SK-N-SH (cell line): ENCODE measurements at regions not wholly inside any gene's neighbourhood (a gene's known extent, or its start where the extent isn't known, plus 50 kb on each side); places are given as distances from the start of the nearest gene placed in this dataset.

Experiments
- CTCF ChIA-PET: fragments of 300-600, 350-600 bp; formaldehyde crosslinking; extraction: SDS; loops from one replicate; lab custom pipeline; 2021; lab: Yijun Ruan, JAX
- POLR2A ChIA-PET: fragments of 350-600 bp; sonication (Branson Sonifier 250); formaldehyde crosslinking; extraction: SDS; loops from one replicate; lab custom pipeline; 2020; ENCODE audit warnings: antibody characterized with exemption, inconsistent platforms; lab: Yijun Ruan, JAX
- DNase-seq: peaks from one replicate; pipeline ENCODE4 v3.0.0; 2012
- H2AFZ ChIP-seq: fragments of 200-600 bp; sonication (generic); 2 replicates; pipeline ENCODE4 v1.8.1; 2016; ENCODE audit warnings: antibody characterized with exemption, mild to moderate bottlenecking, low read depth
- H3F3A ChIP-seq: fragments of 200-600 bp; sonication (generic); replicated peaks from 2 replicates; pipeline ENCODE3; 2016; ENCODE audit warnings: antibody characterized with exemption, mild to moderate bottlenecking; ENCODE audit not compliant: insufficient read depth
- H3K27ac ChIP-seq, 2 experiments: fragments of 200-500 bp in 1 of 2; fragments of 200-600 bp in 1 of 2; sonication (Bioruptor generic) in 1 of 2; sonication (generic), shearing (Covaris generic) in 1 of 2; 2 replicates each; pipeline versions ENCODE4 v1.5.1 to v1.6.1; 2014 to 2016; ENCODE audit warnings: low read depth in 2 of 2, inconsistent platforms in 1 of 2, low read length in 1 of 2, mild to moderate bottlenecking in 1 of 2, mixed read lengths in 1 of 2
- H3K27me3 ChIP-seq: fragments of 200-600 bp; sonication (generic), shearing (Covaris generic); 2 replicates; pipeline ENCODE4 v1.6.1; 2016; ENCODE audit warnings: mixed run types; ENCODE audit not compliant: insufficient read depth
- H3K36me3 ChIP-seq, 2 experiments: fragments of 200-500 bp in 1 of 2; fragments of 200-600 bp in 1 of 2; sonication (Bioruptor generic) in 1 of 2; sonication (generic) in 1 of 2; replicated peaks in 1 of 2; 2 replicates each; pipeline versions ENCODE3 to v1.5.1; 2014 to 2016; ENCODE audit warnings: low read length in 1 of 2, mild to moderate bottlenecking in 1 of 2; ENCODE audit not compliant: insufficient read depth in 2 of 2, control insufficient read depth in 1 of 2
- H3K4me1 ChIP-seq, 2 experiments: fragments of 200-500 bp in 1 of 2; fragments of 200-600 bp in 1 of 2; sonication (Bioruptor generic) in 1 of 2; sonication (generic), shearing (Covaris generic) in 1 of 2; 2 replicates each; pipeline versions ENCODE4 v1.5.1 to v1.6.1; 2014 to 2016; ENCODE audit warnings: low read depth in 1 of 2, low read length in 1 of 2, mixed run types in 1 of 2; ENCODE audit not compliant: insufficient read depth in 2 of 2, control insufficient read depth in 1 of 2
- H3K4me2 ChIP-seq: fragments of 200-600 bp; sonication (generic), shearing (Covaris generic); 2 replicates; pipeline ENCODE4 v1.6.1; 2017; ENCODE audit warnings: mixed run types
- H3K4me3 ChIP-seq, 2 experiments: fragments of 200-500 bp in 1 of 2; fragments of 200-600 bp in 1 of 2; sonication (Bioruptor generic) in 1 of 2; sonication (generic), shearing (Covaris generic) in 1 of 2; 2 replicates each; pipeline versions ENCODE4 v1.5.1 to v1.8.1; 2014 to 2016; ENCODE audit warnings: low read depth in 2 of 2, inconsistent platforms in 1 of 2, low read length in 1 of 2, mild to moderate bottlenecking in 1 of 2, mixed read lengths in 1 of 2, moderate library complexity in 1 of 2
- H3K79me2 ChIP-seq: fragments of 200-600 bp; sonication (generic); 2 replicates; pipeline ENCODE4 v1.8.1; 2017; ENCODE audit warnings: mild to moderate bottlenecking; ENCODE audit not compliant: insufficient read depth
- H3K9ac ChIP-seq: fragments of 200-600 bp; sonication (generic); 2 replicates; pipeline ENCODE4 v1.6.1; 2017; ENCODE audit warnings: mixed run types
- H3K9me2 ChIP-seq: fragments of 200-600 bp; sonication (generic); 2 replicates; pipeline ENCODE4 v1.6.1; 2017; ENCODE audit warnings: mixed run types
- H3K9me3 ChIP-seq: fragments of 200-600 bp; sonication (generic); 2 replicates; pipeline ENCODE4 v1.6.1; 2017; ENCODE audit warnings: mixed run types, mild to moderate bottlenecking, moderate library complexity
- H4K20me1 ChIP-seq: fragments of 200-600 bp; sonication (generic); 2 replicates; pipeline ENCODE4 v1.6.1; 2017; ENCODE audit warnings: mild to moderate bottlenecking, mixed run types; ENCODE audit not compliant: insufficient read depth
- CHD2 ChIP-seq: fragments of 150-350 bp; IDR thresholded peaks from 2 replicates; pipeline ENCODE4 v1.6.1; 2018; ENCODE audit warnings: low read length; ENCODE audit not compliant: partially characterized antibody
- FOSL2 ChIP-seq: IDR thresholded peaks from 2 replicates; pipeline ENCODE4 v1.4.0; 2012; ENCODE audit warnings: low read depth, mild to moderate bottlenecking, moderate library complexity, borderline replicate concordance
- FOXM1 ChIP-seq: IDR thresholded peaks from 2 replicates; pipeline ENCODE4 v1.4.0; 2012; ENCODE audit warnings: low read depth, mild to moderate bottlenecking
- GABPA ChIP-seq: IDR thresholded peaks from 2 replicates; pipeline ENCODE4 v1.4.0; 2012; ENCODE audit warnings: low read depth, mild to moderate bottlenecking
- GATA2 ChIP-seq: sonication (generic); formaldehyde crosslinking; IDR thresholded peaks from 2 replicates; pipeline ENCODE4 v1.5.0; 2020; ENCODE audit warnings: mild to moderate bottlenecking, missing genetic modification reagents
- JUND ChIP-seq: IDR thresholded peaks from 2 replicates; pipeline ENCODE4 v1.4.0; 2012
- NRF1 ChIP-seq: IDR thresholded peaks from 2 replicates; pipeline ENCODE4 v1.6.1; 2012; ENCODE audit warnings: low read depth, mild to moderate bottlenecking, low read length
- SMC3 ChIP-seq: IDR thresholded peaks from 2 replicates; pipeline ENCODE4 v1.6.1; 2012; ENCODE audit warnings: low read depth, low read length, improper control_type of control experiment
- TAF1 ChIP-seq: IDR thresholded peaks from 2 replicates; pipeline ENCODE4 v1.6.1; 2012; ENCODE audit warnings: low read depth, mild to moderate bottlenecking, low read length, moderate library complexity, borderline replicate concordance
- TCF12 ChIP-seq: IDR thresholded peaks from 2 replicates; pipeline ENCODE4 v1.4.0; 2012
- YY1 ChIP-seq: IDR thresholded peaks from 2 replicates; pipeline ENCODE4 v1.4.0; 2012; ENCODE audit warnings: low read depth, mild to moderate bottlenecking
- WGBS: methylation state at CpG from one replicate; pipeline ENCODE4 v1.1.6; 2017; ENCODE audit warnings: low lambda C conversion rate; 5-methylcytosine and 5-hydroxymethylcytosine counted together
- TF ChIP-seq, protein P1 (sequence below): IDR thresholded peaks from 2 replicates; pipeline ENCODE4; 2012
- TF ChIP-seq, protein P2 (sequence below): IDR thresholded peaks from 2 replicates; pipeline ENCODE4 v1.6.1; 2012; ENCODE audit warnings: mild to moderate bottlenecking, low read depth, low read length, moderate library complexity
- TF ChIP-seq, protein P3 (sequence below): IDR thresholded peaks from 2 replicates; pipeline ENCODE4 v1.4.0; 2012; ENCODE audit warnings: low read depth, borderline replicate concordance

DNA sequence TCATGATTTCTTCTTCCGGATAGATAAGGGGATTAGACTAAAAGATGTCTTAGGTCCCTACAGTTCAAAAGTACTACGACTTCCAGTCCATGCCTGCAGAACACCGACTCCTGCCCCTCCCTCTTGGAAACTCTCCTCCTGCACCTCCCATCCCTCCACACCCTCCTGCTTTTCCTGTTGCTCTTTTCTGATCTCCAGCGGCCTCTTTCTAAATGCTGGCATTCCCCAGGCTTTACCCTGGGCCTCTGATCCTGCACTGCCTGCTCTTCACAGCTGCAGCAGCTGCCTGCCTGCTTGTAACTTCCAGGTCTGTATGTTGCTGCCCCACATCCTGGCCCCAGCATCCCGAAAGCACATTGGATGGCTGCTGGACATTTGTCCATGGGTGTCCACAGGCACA, 154.2 kb downstream of the KCNJ12 start:
- DNase-seq: no peak
- POLR2A ChIA-PET: no interaction called here
- 90% methylated on average over 5 of the region's 5 CpGs for WGBS

DNA sequence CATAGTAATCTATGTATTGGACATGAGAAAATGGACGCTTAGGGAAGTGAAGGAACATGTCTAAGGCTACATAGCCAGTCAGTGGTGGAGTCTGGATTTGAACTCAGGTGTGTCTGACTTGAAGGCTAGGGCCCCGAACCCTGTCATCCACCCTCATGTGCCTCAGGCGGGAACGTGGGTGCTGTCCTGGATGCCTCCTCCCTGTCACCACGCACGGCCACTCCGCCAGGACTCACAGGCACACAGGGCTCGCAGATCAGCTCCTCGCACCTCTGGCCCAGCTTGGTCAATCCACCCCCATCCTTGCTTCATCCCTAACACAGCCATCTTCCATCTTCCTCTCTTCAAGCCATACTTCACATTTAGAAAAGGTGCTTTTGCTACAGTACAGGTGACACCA, 154.7 kb downstream of the KCNJ12 start:
- Histone ChIP-seq H3K36me3 (peaks cover 0 to 19% of the 10 kb centered on the region in 2 experiments), H3K4me3 (no peak overlapping the region), H3K9me2 (no peaks in the 10 kb centered on the region), H4K20me1 (no peaks in the 10 kb centered on the region), H2AFZ (no peak overlapping the region), H3F3A (no peaks in the 10 kb centered on the region), H3K79me2 (0 out of 2 replicates have a peak, but pooled peaks cover under 1% of the 10 kb centered on the region), H3K4me2 (no peak overlapping the region), H3K27me3 (no peaks in the 10 kb centered on the region), H3K9ac (no peak overlapping the region), H3K9me3 (no peaks in the 10 kb centered on the region), H3K27ac (no peak overlapping the region), H3K4me1 (no peaks in the 10 kb centered on the region)
- POLR2A ChIA-PET: no interaction called here
- no peak for DNase-seq
- TF ChIP-seq, protein P1, sequence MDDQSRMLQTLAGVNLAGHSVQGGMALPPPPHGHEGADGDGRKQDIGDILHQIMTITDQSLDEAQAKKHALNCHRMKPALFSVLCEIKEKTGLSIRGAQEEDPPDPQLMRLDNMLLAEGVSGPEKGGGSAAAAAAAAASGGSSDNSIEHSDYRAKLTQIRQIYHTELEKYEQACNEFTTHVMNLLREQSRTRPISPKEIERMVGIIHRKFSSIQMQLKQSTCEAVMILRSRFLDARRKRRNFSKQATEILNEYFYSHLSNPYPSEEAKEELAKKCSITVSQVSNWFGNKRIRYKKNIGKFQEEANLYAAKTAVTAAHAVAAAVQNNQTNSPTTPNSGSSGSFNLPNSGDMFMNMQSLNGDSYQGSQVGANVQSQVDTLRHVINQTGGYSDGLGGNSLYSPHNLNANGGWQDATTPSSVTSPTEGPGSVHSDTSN: no peak
- TF ChIP-seq, protein P2, sequence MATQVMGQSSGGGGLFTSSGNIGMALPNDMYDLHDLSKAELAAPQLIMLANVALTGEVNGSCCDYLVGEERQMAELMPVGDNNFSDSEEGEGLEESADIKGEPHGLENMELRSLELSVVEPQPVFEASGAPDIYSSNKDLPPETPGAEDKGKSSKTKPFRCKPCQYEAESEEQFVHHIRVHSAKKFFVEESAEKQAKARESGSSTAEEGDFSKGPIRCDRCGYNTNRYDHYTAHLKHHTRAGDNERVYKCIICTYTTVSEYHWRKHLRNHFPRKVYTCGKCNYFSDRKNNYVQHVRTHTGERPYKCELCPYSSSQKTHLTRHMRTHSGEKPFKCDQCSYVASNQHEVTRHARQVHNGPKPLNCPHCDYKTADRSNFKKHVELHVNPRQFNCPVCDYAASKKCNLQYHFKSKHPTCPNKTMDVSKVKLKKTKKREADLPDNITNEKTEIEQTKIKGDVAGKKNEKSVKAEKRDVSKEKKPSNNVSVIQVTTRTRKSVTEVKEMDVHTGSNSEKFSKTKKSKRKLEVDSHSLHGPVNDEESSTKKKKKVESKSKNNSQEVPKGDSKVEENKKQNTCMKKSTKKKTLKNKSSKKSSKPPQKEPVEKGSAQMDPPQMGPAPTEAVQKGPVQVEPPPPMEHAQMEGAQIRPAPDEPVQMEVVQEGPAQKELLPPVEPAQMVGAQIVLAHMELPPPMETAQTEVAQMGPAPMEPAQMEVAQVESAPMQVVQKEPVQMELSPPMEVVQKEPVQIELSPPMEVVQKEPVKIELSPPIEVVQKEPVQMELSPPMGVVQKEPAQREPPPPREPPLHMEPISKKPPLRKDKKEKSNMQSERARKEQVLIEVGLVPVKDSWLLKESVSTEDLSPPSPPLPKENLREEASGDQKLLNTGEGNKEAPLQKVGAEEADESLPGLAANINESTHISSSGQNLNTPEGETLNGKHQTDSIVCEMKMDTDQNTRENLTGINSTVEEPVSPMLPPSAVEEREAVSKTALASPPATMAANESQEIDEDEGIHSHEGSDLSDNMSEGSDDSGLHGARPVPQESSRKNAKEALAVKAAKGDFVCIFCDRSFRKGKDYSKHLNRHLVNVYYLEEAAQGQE: no peak
- CTCF ChIA-PET: interaction anchor here (5.5 kb wide), 1 partner anchor 19 kb away, joined by 24 read pairs; no protein-coding TSS in a partner anchor
- WGBS: 95% methylated on average over 9 of the region's 9 CpGs

More for the DNA sequence above, 154.2 kb downstream of the KCNJ12 start:
- Histone ChIP-seq H3K4me2 (no peak overlapping the region), H3K9me2 (no peaks in the 10 kb centered on the region), H2AFZ (no peak overlapping the region), H4K20me1 (no peaks in the 10 kb centered on the region), H3K36me3 (peaks cover 0 to 19% of the 10 kb centered on the region in 2 experiments), H3K9me3 (no peaks in the 10 kb centered on the region), H3K9ac (no peak overlapping the region), H3K4me3 (no peak overlapping the region), H3K27me3 (no peaks in the 10 kb centered on the region), H3K4me1 (no peaks in the 10 kb centered on the region; a peak in 1 of 4 replicates), H3K27ac (no peak overlapping the region), H3F3A (no peaks in the 10 kb centered on the region), H3K79me2 (no peaks in the 10 kb centered on the region)
- TF ChIP-seq, protein P3, sequence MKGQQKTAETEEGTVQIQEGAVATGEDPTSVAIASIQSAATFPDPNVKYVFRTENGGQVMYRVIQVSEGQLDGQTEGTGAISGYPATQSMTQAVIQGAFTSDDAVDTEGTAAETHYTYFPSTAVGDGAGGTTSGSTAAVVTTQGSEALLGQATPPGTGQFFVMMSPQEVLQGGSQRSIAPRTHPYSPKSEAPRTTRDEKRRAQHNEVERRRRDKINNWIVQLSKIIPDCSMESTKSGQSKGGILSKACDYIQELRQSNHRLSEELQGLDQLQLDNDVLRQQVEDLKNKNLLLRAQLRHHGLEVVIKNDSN: no peak
- TF ChIP-seq YY1 (no peak), CHD2 (no peak), FOXM1 (no peak), FOSL2 (no peak), TAF1 (no peak), GABPA (no peak), GATA2 (CRISPR knock-in tag) (no peak), SMC3 (no peak), TCF12 (no peak), JUND (no peak), NRF1 (no peak)
- CTCF ChIA-PET: interaction anchor here (1.2 kb wide), 1 partner anchor 17 kb away, joined by 3 read pairs; no protein-coding TSS in a partner anchor
